Type B pancreatic cell (in vitro differentiated cells): ENCODE measurements at regions not wholly inside any gene's neighbourhood (a gene's known extent, or its start where the extent isn't known, plus 50 kb on each side); places are given as distances from the start of the nearest gene placed in this dataset.

Source experiments
- DNase-seq: peaks from one replicate; pipeline ENCODE4 v3.0.0; 2021; ENCODE audit warnings: mixed read lengths; ENCODE audit not compliant: unreplicated experiment; ENCODE audit errors: extremely low spot score
- H3K27ac Mint-ChIP-seq: 2 replicates; pipeline ENCODE4 v1.8.0; 2021; ENCODE audit warnings: mild to moderate bottlenecking, mixed read lengths
- H3K27me3 Mint-ChIP-seq: 2 replicates; pipeline ENCODE4 v1.8.0; 2021; ENCODE audit warnings: mixed read lengths
- H3K36me3 Mint-ChIP-seq: 2 replicates; pipeline ENCODE4 v1.8.0; 2021; ENCODE audit warnings: mixed read lengths
- H3K4me1 Mint-ChIP-seq: one replicate; pipeline ENCODE4 v1.8.0; 2021; ENCODE audit warnings: mixed read lengths; ENCODE audit not compliant: unreplicated experiment
- H3K4me3 Mint-ChIP-seq: 2 replicates; pipeline ENCODE4 v1.8.0; 2021; ENCODE audit warnings: mild to moderate bottlenecking, mixed read lengths
- H3K9me3 Mint-ChIP-seq: 2 replicates; pipeline ENCODE4 v1.8.0; 2021; ENCODE audit warnings: mixed read lengths
- TF ChIP-seq, protein P1 (sequence below): fragments of 200-600 bp; sonication (generic); conservative IDR thresholded peaks from 2 replicates; pipeline ENCODE4 v1.5.0; 2021; ENCODE audit warnings: antibody characterized with exemption, mild to moderate bottlenecking

DNA sequence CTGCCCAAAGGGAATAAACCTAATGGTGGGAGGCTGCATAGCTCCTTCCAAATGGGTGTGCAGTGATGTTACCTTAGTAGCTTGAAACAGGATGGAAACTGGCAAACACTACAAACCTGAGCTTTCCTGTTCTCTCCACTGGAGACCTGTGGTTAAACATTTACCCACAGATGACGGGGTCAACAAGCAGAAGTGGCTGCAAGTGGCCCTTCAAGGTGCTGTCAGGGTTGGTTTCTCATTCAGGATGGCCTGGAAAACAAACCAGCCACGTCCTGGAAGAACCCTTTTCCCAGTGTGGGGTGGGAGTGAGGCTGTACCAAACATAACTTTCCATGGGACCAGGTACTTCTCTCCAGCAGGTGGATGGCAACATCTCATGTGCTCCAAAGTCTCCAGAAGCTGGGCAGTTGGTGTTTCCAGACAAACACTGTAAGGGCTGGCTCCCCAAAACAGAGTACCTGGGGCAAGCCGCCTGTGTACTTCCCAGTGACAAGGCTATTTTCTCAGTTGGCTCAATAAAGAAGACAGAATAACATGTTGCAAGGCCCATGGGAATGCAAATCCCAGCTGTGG lies 67.5 kb downstream of the DNAJB9 start:
- H3K9me3 Mint-ChIP-seq = peaks cover 5% of the 10 kb centered on the region
- DNase-seq = no peak
- no peak overlapping the region for H3K27ac Mint-ChIP-seq
- no peaks in the 10 kb centered on the region for H3K36me3 Mint-ChIP-seq
- TF ChIP-seq, protein P1, sequence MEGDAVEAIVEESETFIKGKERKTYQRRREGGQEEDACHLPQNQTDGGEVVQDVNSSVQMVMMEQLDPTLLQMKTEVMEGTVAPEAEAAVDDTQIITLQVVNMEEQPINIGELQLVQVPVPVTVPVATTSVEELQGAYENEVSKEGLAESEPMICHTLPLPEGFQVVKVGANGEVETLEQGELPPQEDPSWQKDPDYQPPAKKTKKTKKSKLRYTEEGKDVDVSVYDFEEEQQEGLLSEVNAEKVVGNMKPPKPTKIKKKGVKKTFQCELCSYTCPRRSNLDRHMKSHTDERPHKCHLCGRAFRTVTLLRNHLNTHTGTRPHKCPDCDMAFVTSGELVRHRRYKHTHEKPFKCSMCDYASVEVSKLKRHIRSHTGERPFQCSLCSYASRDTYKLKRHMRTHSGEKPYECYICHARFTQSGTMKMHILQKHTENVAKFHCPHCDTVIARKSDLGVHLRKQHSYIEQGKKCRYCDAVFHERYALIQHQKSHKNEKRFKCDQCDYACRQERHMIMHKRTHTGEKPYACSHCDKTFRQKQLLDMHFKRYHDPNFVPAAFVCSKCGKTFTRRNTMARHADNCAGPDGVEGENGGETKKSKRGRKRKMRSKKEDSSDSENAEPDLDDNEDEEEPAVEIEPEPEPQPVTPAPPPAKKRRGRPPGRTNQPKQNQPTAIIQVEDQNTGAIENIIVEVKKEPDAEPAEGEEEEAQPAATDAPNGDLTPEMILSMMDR = no peak
- H3K27me3 Mint-ChIP-seq = no peaks in the 10 kb centered on the region
- no peaks in the 10 kb centered on the region for H3K4me1 Mint-ChIP-seq
- H3K4me3 Mint-ChIP-seq = no peak overlapping the region

DNA sequence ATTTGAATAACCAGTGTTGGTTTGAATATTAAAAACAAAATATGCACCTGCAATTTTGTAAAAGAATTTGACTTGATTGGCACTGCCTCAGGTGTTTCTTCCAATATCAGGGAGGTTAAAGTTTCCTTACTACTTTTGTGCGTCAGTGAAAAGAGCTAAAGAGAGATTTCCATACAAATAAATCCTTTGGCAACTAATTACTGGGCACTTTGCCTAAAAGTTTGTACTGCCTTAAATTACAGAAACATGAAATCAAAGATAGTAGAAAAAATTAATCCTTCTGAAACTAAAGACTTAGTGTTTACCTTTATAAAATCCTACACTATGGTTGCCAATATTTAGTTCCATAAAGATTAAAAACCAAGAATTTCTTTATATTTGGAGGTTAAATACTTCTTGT lies 72.5 kb downstream of the DNAJB9 start:
- H3K4me1 Mint-ChIP-seq = no peaks in the 10 kb centered on the region
- no peak overlapping the region for H3K4me3 Mint-ChIP-seq
- no peaks in the 10 kb centered on the region for H3K9me3 Mint-ChIP-seq
- TF ChIP-seq, protein P1 = no peak
- H3K27me3 Mint-ChIP-seq = no peaks in the 10 kb centered on the region
- no peak overlapping the region for H3K27ac Mint-ChIP-seq
- no peaks in the 10 kb centered on the region for H3K36me3 Mint-ChIP-seq
- no peak for DNase-seq

DNA sequence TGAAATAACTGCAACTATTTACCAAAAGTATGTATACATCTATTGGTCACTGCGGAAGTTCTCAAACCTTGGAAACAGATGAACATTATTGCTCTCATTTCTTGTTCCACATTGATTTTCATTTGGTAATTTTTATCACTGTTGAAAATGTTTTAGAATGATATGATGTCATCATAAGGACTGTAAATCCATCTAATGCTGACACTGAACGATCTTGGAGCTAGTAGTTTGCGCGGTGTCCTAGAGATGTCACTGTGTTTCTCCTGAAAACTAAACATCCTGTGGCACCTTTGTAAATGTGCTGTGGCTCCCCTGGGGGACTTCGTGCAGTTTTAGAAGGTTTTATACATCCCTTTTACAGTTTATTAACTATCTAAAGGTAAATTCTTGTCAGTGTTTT lies 73.5 kb downstream of the DNAJB9 start:
- Mint-ChIP-seq H3K27ac (no peak overlapping the region), H3K9me3 (no peaks in the 10 kb centered on the region), H3K4me3 (no peak overlapping the region), H3K27me3 (no peaks in the 10 kb centered on the region), H3K36me3 (no peaks in the 10 kb centered on the region), H3K4me1 (no peaks in the 10 kb centered on the region)
- DNase-seq = no peak
- TF ChIP-seq, protein P1 = no peak

DNA sequence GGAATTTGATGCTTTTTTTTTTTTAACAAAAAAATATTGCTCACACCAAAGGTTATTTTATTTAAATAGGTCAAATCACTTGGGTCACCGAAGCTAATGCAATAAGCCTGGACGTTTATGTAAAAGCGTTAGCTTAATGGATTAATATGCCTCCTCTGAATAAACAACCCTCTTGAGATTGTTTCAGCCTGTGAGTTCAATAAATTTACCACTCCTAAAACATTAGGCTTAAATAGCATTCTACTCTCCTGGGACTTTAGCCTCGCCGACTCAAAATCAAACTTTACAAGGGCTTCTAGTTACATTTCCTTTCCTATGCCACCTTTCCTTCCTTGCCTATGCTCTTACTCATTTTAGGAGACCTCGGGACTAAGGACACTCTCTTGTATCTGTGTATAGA lies 79.3 kb downstream of the DNAJB9 start:
- peaks cover 5% of the 10 kb centered on the region for H3K4me1 Mint-ChIP-seq
- no peak overlapping the region for H3K4me3 Mint-ChIP-seq
- no peaks in the 10 kb centered on the region for H3K27me3 Mint-ChIP-seq
- DNase-seq = no peak
- TF ChIP-seq, protein P1 = no peak
- H3K27ac Mint-ChIP-seq = no peak overlapping the region
- no peaks in the 10 kb centered on the region for H3K9me3 Mint-ChIP-seq
- H3K36me3 Mint-ChIP-seq = no peaks in the 10 kb centered on the region

DNA sequence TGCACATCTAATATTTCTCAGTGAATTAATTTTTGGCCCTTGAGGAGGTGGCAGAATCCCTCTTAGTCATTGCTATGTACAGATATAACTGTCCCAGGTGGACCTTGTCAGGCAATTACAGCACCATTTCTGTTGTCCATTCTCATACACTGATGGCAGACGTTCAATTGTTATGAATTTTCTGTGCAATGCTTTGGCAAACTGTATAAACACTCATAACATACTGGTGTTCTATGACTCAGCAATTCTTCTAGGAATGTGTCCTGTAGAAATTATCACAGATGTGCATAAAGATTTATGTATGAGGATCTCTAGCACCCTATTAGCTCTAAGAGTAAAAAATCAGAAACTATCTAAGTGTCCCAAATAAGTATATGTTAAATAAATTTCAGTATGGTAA lies 80.8 kb downstream of the DNAJB9 start:
- Mint-ChIP-seq H3K36me3 (no peaks in the 10 kb centered on the region), H3K4me1 (peaks cover 5% of the 10 kb centered on the region), H3K27ac (no peak overlapping the region), H3K27me3 (no peaks in the 10 kb centered on the region), H3K4me3 (no peak overlapping the region), H3K9me3 (no peaks in the 10 kb centered on the region)
- TF ChIP-seq, protein P1 = no peak
- DNase-seq = no peak

DNA sequence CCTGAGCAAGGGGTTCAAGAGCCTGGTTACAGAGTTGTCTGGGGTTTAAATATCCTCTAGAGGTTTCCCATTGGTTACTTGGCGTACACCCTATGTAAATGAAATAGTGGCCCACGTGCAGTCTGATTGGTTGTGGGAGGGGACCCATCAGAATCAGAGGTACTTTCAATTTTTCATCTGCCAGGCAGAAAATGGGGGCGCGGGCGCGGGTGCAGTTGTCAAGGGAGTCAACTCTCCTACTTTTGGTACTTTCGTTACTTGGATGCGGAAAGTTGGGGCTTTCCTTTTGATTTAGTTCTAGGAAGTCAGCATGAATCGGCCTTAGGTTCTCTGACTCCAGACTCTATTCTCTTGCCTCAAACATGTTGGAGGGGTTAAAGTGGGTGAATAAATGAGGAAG lies 83.2 kb downstream of the DNAJB9 start:
- Mint-ChIP-seq H3K27ac (no peak overlapping the region), H3K9me3 (no peaks in the 10 kb centered on the region), H3K4me3 (no peak overlapping the region), H3K27me3 (no peaks in the 10 kb centered on the region), H3K36me3 (no peaks in the 10 kb centered on the region), H3K4me1 (peaks cover 5% of the 10 kb centered on the region)
- no peak for DNase-seq
- TF ChIP-seq, protein P1 = no peak
